SK-N-SH treated with all-trans-retinoic acid at 6 μM for 48 hours (cell line): ENCODE measurements at regions not wholly inside any gene's neighbourhood (a gene's known extent, or its start where the extent isn't known, plus 50 kb on each side); places are given as distances from the start of the nearest gene placed in this dataset.
"Not testable (repeated sequence)": the region's sequence is repeated elsewhere in the genome, so short reads cannot be mapped to it uniquely, and the experiment has no call there.

Experiments
- ATAC-seq: fragments of 200-7000 bp; cut with Tn5 transposase; 3 replicates; pipeline ENCODE4 v1.9.1; 2020; ENCODE audit warnings: mild to moderate bottlenecking, moderate library complexity
- ARNTL ChIP-seq: fragments of 450-650 bp; formaldehyde crosslinking; IDR thresholded peaks from 2 replicates; pipeline ENCODE4 v1.5.0; 2020; ENCODE audit warnings: low read depth, mild to moderate bottlenecking, moderate library complexity, borderline replicate concordance
- BACH2 ChIP-seq: fragments of 250-450 bp; sonication (Bioruptor Pico); IDR thresholded peaks from 2 replicates; pipeline ENCODE4 v1.9.0; 2021; ENCODE audit warnings: mild to moderate bottlenecking, borderline replicate concordance
- CREB5 ChIP-seq: fragments of 250-450 bp; sonication (Bioruptor Pico); IDR thresholded peaks from 2 replicates; pipeline ENCODE4 v1.5.1; 2020; ENCODE audit warnings: low read depth, mild to moderate bottlenecking, moderate library complexity
- CSDC2 ChIP-seq: fragments of 250-450 bp; sonication (Bioruptor Pico); IDR thresholded peaks from 2 replicates; pipeline ENCODE4 v1.5.0; 2020; ENCODE audit warnings: mild to moderate bottlenecking, moderate library complexity
- ESRRG ChIP-seq: fragments of 250-450 bp; sonication (Bioruptor Pico); IDR thresholded peaks from 2 replicates; pipeline ENCODE4 v1.6.1; 2021; ENCODE audit warnings: mild to moderate bottlenecking
- GLIS3 ChIP-seq: fragments of 250-450 bp; sonication (Bioruptor Pico); IDR thresholded peaks from 2 replicates; pipeline ENCODE4 v1.5.0; 2020; ENCODE audit warnings: mild to moderate bottlenecking, moderate library complexity
- ISL1 ChIP-seq: fragments of 250-450 bp; sonication (Bioruptor Pico); IDR thresholded peaks from 2 replicates; pipeline ENCODE4 v2.1.2; 2022; ENCODE audit warnings: mild to moderate bottlenecking, moderate library complexity
- OSR1 ChIP-seq: fragments of 250-450 bp; sonication (Bioruptor Pico); IDR thresholded peaks from 2 replicates; pipeline ENCODE4 v1.8.0; 2022; ENCODE audit warnings: moderate library complexity, mild to moderate bottlenecking, inconsistent platforms
- PPARA ChIP-seq: fragments of 250-450 bp; sonication (Bioruptor Pico); IDR thresholded peaks from 2 replicates; pipeline ENCODE4 v1.5.0; 2020; ENCODE audit warnings: mild to moderate bottlenecking, borderline replicate concordance
- RARB ChIP-seq: fragments of 250-450 bp; sonication (Bioruptor Pico); IDR thresholded peaks from 2 replicates; pipeline ENCODE4 v1.8.0; 2021; ENCODE audit warnings: mild to moderate bottlenecking, moderate library complexity
- SNAI2 ChIP-seq: fragments of 250-450 bp; sonication (Bioruptor Pico); IDR thresholded peaks from 2 replicates; pipeline ENCODE4 v1.5.0; 2020; ENCODE audit warnings: mild to moderate bottlenecking, moderate library complexity
- TCF4 ChIP-seq: fragments of 250-450 bp; sonication (Bioruptor Pico); IDR thresholded peaks from 2 replicates; pipeline ENCODE4 v1.8.0; 2021; ENCODE audit warnings: mild to moderate bottlenecking, moderate library complexity, borderline replicate concordance
- TOX ChIP-seq: fragments of 250-450 bp; sonication (Bioruptor Pico); IDR thresholded peaks from 2 replicates; pipeline ENCODE4 v1.8.0; 2021; ENCODE audit warnings: mild to moderate bottlenecking, moderate library complexity, borderline replicate concordance
- ZC3H10 ChIP-seq: fragments of 250-450 bp; sonication (Bioruptor Pico); IDR thresholded peaks from 2 replicates; pipeline ENCODE4 v1.5.1; 2021; ENCODE audit warnings: mild to moderate bottlenecking, moderate library complexity
- ZFP3 ChIP-seq: fragments of 250-450 bp; sonication (Bioruptor Pico); IDR thresholded peaks from 2 replicates; pipeline ENCODE4 v1.5.0; 2020; ENCODE audit warnings: mild to moderate bottlenecking, moderate library complexity
- ZFP30 ChIP-seq: fragments of 450-650 bp; formaldehyde crosslinking; IDR thresholded peaks from 2 replicates; pipeline ENCODE4 v1.5.0; 2022; ENCODE audit warnings: mild to moderate bottlenecking, moderate library complexity
- ZNF565 ChIP-seq: fragments of 450-650 bp; formaldehyde crosslinking; conservative IDR thresholded peaks from 2 replicates; pipeline ENCODE4 v1.5.0; 2020; ENCODE audit warnings: low read depth, mild to moderate bottlenecking, moderate library complexity
- ZNF70 ChIP-seq: fragments of 450-650 bp; formaldehyde crosslinking; IDR thresholded peaks from 2 replicates; pipeline ENCODE4 v1.5.0; 2020; ENCODE audit warnings: mild to moderate bottlenecking, moderate library complexity
- ZNF8 ChIP-seq: fragments of 450-650 bp; formaldehyde crosslinking; IDR thresholded peaks from 2 replicates; pipeline ENCODE4 v1.5.0; 2020; ENCODE audit warnings: mild to moderate bottlenecking, moderate library complexity
- TF ChIP-seq, protein P1 (sequence below): fragments of 250-450 bp; sonication (Bioruptor Pico); IDR thresholded peaks from 2 replicates; pipeline ENCODE4 v1.5.1; 2021; ENCODE audit warnings: mild to moderate bottlenecking, moderate library complexity
- TF ChIP-seq, protein P2 (sequence below): fragments of 250-450 bp; sonication (Bioruptor Pico); IDR thresholded peaks from 2 replicates; pipeline ENCODE4 v1.8.0; 2021; ENCODE audit warnings: low read depth, mild to moderate bottlenecking, moderate library complexity, borderline replicate concordance

- no peak for TF ChIP-seq ZFP3 (CRISPR knock-in tag)
- no peak for TF ChIP-seq CSDC2
- no peak for ATAC-seq
Observed at GRCh38 chrX:65072590-65072989, 96.3 kb upstream of the ZC4H2 start.

GRCh38 chrX:65058626-65059025 is 82.4 kb upstream of the ZC4H2 start:
- not testable (repeated sequence) for ATAC-seq

DNA sequence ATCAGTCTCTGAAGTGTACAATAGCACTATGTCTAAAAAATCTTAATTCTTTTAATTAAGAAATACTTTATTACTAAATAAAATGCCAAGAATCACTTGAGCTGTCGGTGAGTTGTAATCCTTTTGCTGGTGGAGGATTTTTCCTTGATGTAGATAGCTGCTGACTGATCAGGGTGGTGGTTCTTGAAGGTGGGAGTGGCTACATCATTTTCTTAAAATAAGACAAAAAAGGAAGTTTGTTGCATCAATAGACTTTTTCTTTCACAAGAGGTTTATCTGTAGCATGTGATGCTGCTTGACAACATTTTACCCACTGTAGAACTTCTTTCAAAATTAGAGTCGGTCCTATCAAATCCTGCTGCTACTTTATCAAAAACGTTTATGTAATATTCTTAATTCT is 68.8 kb upstream of the ZC4H2 start:
- TF ChIP-seq GLIS3 (CRISPR knock-in tag) (no peak), TOX (CRISPR knock-in tag) (no peak), ARNTL (no peak), BACH2 (no peak), PPARA (CRISPR knock-in tag) (no peak), ISL1 (no peak), ZFP30 (CRISPR knock-in tag) (no peak), ZNF70 (CRISPR knock-in tag) (no peak)
- TF ChIP-seq, protein P1, sequence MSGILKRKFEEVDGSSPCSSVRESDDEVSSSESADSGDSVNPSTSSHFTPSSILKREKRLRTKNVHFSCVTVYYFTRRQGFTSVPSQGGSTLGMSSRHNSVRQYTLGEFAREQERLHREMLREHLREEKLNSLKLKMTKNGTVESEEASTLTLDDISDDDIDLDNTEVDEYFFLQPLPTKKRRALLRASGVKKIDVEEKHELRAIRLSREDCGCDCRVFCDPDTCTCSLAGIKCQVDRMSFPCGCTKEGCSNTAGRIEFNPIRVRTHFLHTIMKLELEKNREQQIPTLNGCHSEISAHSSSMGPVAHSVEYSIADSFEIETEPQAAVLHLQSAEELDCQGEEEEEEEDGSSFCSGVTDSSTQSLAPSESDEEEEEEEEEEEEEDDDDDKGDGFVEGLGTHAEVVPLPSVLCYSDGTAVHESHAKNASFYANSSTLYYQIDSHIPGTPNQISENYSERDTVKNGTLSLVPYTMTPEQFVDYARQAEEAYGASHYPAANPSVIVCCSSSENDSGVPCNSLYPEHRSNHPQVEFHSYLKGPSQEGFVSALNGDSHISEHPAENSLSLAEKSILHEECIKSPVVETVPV (CRISPR knock-in tag), result no peak
- no peak for ATAC-seq

DNA sequence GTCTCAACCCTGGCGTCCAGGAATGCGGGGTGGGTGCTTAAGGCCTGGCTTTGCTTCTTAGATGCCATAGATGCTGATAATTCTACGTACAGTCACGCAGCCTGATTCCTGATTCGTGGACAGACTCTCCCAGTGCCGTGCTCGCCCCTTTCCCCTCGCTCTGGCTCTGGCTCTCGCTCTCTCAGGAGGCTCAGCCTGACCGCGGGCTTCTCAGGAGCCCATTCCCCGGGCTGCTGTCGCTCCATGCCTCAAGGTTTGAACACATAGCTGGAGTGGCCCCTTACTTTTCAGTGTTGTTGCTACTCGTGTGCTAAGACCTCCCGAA is 59.2 kb upstream of the ZC4H2 start:
- ATAC-seq, result peak; percentile 78
- no peak for TF ChIP-seq CSDC2
- TF ChIP-seq ZFP30 (CRISPR knock-in tag), result no peak
- TF ChIP-seq, protein P2, sequence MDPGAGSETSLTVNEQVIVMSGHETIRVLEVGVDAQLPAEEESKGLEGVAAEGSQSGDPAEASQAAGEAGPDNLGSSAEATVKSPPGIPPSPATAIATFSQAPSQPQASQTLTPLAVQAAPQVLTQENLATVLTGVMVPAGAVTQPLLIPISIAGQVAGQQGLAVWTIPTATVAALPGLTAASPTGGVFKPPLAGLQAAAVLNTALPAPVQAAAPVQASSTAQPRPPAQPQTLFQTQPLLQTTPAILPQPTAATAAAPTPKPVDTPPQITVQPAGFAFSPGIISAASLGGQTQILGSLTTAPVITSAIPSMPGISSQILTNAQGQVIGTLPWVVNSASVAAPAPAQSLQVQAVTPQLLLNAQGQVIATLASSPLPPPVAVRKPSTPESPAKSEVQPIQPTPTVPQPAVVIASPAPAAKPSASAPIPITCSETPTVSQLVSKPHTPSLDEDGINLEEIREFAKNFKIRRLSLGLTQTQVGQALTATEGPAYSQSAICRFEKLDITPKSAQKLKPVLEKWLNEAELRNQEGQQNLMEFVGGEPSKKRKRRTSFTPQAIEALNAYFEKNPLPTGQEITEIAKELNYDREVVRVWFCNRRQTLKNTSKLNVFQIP (CRISPR knock-in tag), result no peak
- no peak for TF ChIP-seq TOX (CRISPR knock-in tag)
- TF ChIP-seq ZNF70 (CRISPR knock-in tag), result no peak
- TF ChIP-seq ZNF8, result no peak
- TF ChIP-seq, protein P1 (CRISPR knock-in tag), result no peak
- no peak for TF ChIP-seq ZC3H10 (CRISPR knock-in tag)
- no peak for TF ChIP-seq ARNTL
- no peak for TF ChIP-seq TCF4 (CRISPR knock-in tag)
- TF ChIP-seq PPARA (CRISPR knock-in tag), result no peak
- TF ChIP-seq RARB (CRISPR knock-in tag), result no peak
- TF ChIP-seq ZFP3 (CRISPR knock-in tag), result no peak
- no peak for TF ChIP-seq ZNF565 (CRISPR knock-in tag)
- no peak for TF ChIP-seq OSR1
- no peak for TF ChIP-seq BACH2
- TF ChIP-seq SNAI2 (CRISPR knock-in tag), result no peak

DNA sequence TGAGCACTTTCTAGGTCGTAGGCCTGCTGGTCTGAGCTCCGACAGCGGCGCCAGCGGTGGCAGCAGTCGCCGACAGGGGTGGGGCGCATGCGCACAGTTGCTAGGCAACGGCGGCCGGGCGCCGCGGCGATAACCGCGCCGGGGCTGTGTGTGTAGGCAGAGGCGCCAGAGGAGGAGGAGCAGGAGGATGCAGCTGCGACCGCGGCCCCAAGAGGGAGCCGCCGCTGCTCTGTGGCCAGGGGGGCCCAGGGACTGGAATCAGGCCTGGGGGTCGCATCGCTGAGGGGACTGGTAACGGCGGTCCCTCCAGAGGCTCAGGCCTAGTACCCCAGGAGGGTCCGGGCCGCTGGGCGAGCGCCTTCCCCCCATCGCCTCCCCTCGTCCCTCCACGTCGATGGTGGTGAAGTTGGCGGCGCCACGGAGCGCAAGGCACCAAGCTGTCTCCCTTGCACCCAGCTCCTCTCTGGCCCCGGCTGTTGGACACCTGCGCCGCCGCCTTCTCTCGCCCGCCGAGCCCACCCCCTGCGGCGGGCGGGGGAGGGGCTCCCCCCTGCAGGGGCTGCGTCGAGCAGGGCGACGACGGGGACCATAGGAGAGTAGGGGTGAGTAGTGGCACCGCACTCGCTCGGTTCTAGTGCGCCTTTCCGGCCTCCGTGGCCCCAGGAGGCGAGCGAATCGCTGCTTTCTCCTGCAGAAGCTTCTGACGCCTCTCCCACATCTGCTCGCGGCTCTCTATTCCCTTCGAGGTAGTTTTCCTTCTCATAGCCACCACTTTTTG is 58.6 kb upstream of the ZC4H2 start, which contains the start of gene ZC3H12B:
ZC3H12B (plus strand) TSS at position 159 of the 778 bp plus-strand sequence.
- TF ChIP-seq BACH2, result no peak
- no peak for TF ChIP-seq CSDC2
- peak; percentile 98 for ATAC-seq

GRCh38 chrX:65034292-65034667 is 58.0 kb upstream of the ZC4H2 start:
- ATAC-seq, result no peak
- TF ChIP-seq ZFP3 (CRISPR knock-in tag), result no peak
- TF ChIP-seq ZNF565 (CRISPR knock-in tag), result no peak
- TF ChIP-seq ISL1, result no peak
- no peak for TF ChIP-seq ZNF8
- TF ChIP-seq, protein P1 (CRISPR knock-in tag), result no peak
- TF ChIP-seq BACH2, result no peak
- no peak for TF ChIP-seq ZFP30 (CRISPR knock-in tag)
- TF ChIP-seq PPARA (CRISPR knock-in tag), result no peak
- no peak for TF ChIP-seq ESRRG (CRISPR knock-in tag)
- no peak for TF ChIP-seq CREB5 (CRISPR knock-in tag)
- TF ChIP-seq ARNTL, result no peak
